ACHN (cell line): ENCODE measurements at regions not wholly inside any gene's neighbourhood (a gene's known extent, or its start where the extent isn't known, plus 50 kb on each side); places are given as distances from the start of the nearest gene placed in this dataset.
"Not testable (repeated sequence)": the region's sequence is repeated elsewhere in the genome, so short reads cannot be mapped to it uniquely, and the experiment has no call there.

Source experiments
- DNase-seq: peaks from one replicate; pipeline ENCODE4 v3.0.0-alpha.2; 2015
- in situ Hi-C: cut with HindIII; loops from 2 replicates; pipeline ENCODE4 v1.10.0; 2017; ENCODE audit warnings: low sequenced_read_pairs, low pct_ligation_motif_present, low pct_unique_long_range_greater_than_20kb

DNA sequence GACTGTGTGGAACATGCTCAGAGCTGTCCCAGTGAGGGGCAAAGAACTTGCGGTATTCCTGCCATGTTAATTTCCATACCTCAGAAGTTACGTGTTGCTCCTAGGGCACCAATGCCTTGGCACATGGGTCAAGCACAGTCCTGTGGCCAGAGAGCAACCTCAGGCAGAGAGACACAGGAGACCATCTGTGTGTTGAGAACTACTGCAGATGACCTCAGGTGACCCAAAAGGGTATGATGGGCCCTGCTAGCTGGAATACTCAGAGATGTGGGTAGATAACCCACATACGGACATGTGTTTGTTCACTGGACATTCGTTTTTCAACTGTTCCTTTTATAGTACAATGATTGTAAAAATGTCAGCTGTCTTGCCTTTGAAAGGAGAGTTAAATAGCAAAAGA is 71.5 kb upstream of the BMP2 start:
- in situ Hi-C loops = no loop called here
- no peak for DNase-seq

DNA sequence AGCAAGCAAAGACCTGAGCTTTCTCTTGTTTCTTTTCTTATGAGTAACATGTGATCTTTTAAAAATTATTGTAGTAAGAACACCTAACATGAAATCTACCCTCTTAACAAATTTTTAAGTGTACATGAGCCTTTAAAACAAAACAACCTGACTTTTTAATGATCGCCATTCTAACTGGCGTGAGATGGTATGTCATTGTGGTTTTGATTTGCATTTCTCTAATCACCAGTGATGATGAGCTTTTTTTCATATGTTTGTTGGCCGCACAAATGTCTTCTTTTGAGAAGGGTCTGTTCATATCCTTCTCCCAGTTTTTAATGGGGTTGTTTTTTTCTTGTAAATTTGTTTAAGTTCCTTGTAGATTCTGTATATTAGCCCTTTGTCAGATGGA is 73.7 kb upstream of the BMP2 start:
- in situ Hi-C loops, DNase-seq: not testable (repeated sequence)

DNA sequence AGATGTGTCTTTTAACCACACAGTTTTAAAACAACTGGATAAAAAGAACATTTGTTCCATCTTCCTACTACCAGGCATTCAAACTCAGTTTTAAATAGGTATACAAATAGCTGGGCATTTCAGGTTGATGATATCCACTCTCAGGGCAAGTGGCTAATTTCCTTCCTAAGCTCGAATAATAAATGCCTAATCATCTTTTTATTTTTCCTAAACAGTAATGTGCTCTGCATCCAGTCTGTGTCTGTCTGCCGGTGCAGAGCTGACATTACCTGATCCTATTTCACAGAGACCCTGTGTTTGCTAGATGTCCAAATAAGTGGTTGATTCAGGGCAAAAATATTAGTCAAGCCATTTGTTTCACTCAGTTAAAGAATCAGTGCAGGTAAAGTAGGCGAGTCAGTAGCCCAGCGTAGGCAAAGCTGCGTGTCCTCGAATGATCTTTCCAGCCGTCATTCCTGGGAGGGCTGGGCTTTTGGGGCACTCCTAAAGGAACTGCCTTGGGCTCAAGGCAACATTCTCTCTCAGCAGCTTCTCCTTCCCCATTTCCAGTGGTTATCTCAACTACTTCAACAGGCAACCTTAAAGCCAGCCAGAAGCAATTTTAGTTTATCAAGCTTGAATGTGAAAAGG is 74.2 kb upstream of the BMP2 start:
- in situ Hi-C loops = no loop called here
- DNase-seq = no peak

DNA sequence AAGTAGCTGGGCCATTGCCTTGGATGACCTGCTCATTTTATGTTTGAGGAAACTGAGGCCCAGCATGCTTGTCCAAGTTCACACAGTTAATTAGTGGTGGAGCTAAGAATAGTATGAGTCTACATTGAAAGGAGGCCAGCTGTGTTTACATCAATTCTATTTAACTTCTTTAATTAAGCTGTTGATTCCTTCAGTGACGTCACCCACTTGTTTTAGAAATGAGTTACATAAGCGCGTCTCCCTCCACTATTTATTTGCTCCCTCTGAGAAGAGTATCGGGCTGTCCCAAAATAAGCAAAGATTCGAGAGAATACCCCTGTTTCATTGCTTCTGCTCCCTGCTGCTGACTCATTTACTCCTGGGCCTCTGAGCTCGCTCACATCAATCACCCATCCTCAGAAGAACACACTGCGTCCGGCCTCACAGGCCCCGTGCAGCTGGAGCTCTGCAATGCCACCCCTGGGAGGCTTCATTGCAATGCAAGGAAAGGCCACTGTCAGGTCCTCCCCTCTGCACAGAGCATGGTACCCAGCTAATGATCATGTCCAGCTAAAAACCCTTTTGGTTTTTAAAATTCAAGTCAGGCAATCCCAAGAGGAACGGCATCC is 74.8 kb upstream of the BMP2 start:
- DNase-seq = no peak
- in situ Hi-C loops = no loop called here

DNA sequence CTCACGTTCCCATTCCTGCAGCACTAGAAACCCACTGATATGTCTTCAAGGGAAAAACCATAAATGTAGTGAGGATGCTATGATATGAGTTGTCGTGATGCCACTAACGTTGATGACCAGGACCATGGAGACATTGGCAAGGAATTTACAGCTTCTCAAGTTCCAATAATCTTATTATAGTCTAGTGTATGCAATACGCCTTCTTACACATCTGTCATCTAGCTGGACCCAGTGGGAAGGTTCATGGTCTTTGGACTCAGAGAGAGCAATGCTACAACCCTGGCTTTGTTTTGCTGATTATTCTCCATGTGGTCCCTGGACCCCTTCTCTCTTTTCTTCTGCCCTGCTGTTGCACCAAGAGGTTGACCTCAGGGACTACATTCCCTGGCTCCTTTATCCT is 76.0 kb upstream of the BMP2 start:
- no peak for DNase-seq
- in situ Hi-C loops = no loop called here

DNA sequence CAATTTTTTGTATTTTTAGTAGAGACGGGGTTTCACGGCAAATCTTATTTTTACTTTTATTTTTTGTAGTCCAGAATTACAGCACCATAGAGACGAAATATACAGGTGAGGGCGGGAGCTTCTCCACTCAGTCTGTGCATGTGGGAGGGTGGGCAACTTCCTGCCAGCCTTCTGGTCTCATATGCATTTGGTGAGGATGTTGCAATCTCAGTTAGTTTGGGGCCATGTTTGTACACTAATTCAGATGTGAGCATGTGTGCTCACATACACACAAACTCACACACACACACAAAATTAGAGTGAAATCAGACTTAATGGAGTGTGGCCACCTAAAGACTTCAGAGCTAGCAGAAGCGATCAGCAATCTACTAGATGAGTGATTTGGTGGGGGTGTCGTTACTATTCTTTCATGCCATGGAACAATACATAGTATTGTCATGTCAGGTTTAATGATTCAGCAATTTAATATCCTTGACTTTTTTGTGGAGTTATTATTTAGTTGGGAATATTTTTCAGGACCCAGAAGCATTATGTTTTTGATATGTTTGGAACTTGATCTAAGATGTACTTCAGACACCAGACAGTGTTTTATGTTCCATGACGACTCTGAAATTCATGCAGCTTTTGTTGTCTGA is 78.0 kb upstream of the BMP2 start:
- in situ Hi-C loops = no loop called here
- DNase-seq = no peak

DNA sequence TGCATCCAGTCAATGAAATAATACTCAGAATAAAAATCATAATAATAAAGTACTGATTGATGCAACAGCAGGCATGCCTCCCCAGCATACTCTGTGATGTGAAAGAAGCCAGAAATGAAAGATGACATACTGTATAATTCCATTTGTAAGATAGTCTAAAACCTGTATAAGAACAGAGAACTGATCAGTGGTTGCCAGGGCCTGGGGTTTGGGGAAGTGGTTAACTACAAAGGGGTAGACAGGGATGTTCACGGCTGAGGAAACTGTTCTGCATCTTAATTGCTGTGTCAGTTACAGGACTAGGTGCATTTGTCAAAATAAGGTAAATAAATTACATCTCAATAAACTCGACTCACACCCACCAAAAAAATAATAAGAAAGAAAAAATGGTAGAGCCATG is 81.3 kb upstream of the BMP2 start:
- DNase-seq = no peak
- in situ Hi-C loops = no loop called here

DNA sequence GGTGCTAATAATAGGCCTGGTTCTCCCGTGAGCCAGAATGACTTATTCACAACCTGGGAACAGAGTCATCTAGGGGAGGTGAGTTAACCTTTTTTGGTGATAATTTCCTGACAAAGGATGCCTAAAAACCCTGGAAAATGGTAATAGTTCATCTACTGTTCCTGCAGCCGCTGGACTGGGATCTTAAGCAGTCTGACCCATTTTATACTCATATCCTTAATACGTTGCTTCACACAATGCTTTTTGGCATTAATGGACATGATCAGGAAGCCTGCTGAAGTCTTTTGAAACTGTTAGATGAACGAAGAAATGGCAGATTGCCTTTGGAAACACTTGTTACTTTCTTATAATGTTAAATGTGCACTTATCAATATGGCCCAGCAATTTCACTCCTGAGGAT is 81.9 kb upstream of the BMP2 start:
- in situ Hi-C loops = no loop called here
- no peak for DNase-seq

DNA sequence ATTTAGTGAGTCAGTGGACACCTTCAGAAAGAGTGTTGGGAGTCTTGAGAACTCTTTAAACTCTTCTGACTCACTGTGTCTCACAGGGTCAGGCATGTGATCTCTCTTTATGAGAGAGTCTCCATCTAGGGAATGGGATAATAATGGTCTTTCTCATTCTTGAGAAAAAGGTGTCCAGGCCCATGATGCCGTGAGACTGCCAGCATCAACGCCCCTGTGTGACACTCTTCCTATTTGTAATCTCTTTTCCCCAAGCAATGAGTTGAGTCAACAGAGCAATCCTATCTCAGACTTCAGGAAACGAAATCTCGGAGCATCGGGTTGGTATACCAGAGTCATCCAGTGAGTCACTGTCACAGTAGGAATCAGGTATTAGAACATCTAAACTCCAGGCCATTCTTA is 82.3 kb upstream of the BMP2 start:
- DNase-seq = no peak
- in situ Hi-C loops = no loop called here

DNA sequence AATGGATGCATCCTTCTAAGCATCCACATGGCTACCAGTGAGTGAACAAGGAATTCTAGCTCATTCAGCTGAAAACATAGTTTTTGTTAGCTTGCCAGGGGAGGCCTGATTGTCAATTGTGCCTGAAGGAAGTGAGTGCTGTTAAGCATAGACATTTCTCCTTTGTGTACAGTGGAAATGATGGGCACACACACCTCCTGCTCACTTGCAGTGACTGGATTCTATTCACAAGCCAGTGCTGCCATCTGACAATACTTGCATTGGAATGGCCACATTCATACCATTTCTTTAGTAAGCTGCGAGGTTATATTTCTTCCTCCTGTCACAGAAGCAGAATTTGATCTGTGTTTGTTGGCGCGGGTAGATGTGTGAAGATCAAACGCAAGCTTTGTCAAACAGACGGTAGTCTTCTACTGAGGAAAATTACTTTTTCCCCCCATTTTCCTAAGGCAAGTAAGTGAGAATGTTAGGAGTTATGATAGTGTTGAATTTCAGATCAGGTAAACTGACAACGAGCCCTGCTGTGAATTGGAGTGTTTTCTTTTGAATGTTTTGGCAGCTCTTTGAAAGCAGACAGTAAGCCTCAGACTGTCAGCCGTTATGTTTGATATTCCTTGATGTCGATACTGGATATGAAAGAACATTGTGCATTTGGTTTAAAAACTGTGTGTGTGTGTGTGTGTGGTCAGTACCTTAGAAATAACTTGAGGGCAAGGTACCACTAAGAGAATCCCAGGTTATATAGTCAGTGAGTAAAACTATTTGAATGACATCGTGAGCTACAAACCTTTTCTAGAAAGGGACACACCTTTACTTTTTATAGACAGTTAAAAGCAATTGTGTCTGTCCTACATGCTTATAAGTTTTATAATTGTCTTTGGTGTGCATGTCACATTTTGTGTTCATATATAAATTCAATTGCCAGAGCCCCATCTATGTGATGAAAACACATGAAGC is 84.2 kb upstream of the BMP2 start:
- in situ Hi-C loops = no loop called here
- DNase-seq = no peak

DNA sequence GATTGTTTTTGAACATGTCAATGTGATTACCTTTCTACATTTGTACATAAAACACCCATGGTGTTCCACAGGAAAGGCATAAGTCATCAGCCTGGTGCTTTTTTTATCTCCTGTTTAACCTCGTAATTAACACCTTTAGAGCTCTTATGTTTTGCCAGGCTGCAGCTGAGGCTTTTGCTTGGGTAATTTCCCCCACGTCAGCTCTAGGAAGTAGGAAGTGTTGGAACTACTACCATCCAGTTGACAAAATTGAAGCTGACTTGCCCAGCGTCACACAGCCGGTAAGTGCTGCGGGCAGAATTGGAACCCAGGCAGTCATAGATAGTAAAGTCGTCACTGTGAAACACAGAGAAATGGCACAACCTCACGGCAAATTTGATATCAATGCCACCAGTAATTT is 86.6 kb upstream of the BMP2 start:
- no peak for DNase-seq
- in situ Hi-C loops = no loop called here

DNA sequence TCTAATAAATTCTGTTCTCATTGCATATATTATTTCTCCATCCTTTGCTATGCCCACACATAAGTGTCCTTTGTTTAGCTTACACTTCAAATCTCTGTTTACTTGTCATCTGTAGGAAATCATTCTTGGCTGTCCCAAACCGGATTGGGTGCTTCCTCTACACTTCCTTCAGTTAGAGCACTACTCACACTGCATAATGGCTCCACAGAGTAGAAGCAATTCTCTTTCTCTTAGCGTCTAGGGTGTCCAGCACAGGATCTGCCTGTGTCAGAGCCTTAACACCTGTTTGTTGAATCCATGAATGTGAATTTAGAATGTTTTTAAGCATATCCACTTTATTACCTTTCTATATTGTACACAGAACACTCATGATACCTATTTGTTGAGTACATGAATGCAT is 87.0 kb upstream of the BMP2 start:
- no peak for DNase-seq
- in situ Hi-C loops = no loop called here

DNA sequence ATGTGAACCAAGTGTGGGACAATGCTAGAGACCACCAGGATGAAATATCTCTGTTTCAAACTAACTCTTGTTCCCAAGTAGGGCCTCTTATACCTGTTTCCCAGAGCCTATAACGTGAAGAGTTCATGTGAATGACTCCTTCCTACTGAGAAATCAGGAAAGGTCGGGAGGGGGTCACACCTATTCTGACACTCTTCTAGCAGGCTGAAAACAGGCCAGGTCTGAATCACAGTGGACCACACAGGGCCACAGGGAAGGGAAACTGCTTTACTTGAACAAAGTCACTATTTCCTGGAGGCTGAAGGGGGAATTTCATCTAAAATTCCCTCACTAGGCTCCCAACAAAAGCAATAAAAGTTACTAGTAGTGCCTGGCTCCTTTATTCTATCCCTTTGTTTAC is 88.4 kb upstream of the BMP2 start:
- in situ Hi-C loops = no loop called here
- no peak for DNase-seq

DNA sequence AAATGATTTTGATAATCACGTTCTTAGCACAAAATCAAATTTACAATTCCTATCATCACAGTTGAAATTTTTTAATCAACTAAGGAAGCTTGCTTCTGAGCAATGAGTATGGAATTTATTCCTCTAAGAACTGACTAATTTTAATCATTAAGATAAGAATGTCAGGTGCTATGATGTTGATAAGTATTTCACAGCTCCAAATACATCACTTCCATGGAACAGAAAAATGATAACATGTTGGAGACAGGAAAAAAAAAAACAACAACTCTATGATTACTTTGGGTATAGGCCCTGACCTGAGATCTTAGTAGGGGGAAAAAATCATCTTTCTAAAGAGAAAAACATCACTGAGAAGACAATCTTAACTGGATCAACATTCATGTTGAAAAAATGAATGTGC is 89.4 kb upstream of the BMP2 start:
- in situ Hi-C loops = no loop called here
- DNase-seq = no peak

DNA sequence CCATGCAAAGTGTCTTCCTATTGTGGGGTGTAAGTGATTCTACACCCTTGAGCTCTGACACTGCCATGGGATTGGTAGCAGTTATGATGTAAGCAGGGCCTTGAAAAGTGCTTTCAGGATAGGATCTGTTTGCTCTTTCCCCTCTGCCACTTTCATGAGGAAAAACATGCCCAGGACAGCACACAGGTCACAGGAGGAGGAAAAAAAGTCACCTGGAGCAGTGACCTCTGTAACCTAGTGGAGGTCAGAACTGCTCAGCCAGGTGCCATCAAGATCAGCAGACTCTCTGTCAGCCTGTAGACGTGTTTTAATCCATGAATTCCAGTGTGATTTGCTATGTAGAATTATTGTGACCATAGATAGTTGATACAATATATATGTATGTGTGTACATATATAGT is 92.7 kb upstream of the BMP2 start:
- in situ Hi-C loops = no loop called here
- DNase-seq = no peak

DNA sequence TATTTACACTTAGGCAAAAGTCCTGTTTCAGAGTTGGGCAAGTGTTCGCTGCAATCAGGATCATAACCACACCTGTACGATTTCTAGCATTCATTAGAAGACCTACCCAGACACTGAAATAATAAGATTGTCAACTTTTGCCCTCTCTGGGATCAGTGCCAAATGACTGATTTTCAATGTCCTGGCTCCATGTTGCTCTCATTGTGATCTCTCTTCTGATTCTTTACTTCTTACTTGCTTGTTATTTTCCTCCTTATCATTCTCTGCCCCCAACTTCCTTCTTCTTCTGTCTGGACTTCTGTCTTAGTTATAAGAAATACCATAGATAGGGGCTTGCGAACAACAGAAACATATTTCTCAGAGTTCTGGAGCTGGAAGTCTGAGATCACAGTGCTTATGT is 94.4 kb upstream of the BMP2 start:
- in situ Hi-C loops = no loop called here
- DNase-seq = no peak

DNA sequence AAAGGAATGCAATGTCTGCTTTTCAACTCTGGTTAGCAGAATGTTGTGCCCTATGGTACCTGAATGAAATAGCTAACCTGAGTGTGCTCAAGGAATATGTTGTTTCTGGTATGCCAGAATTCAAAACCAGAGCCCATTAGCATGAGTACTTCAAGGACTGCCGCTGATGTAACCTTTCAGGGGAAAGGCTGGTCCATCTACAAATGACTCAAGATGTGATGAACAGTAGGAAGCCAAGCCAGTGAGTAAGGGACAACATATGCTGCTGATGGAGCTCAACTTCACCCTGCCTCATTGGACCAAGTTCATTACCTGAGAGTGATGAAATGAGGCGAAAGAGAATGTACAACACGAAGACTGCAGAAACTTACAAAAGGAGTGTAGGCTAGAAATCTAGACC is 95.7 kb upstream of the BMP2 start:
- in situ Hi-C loops = no loop called here
- DNase-seq = no peak

DNA sequence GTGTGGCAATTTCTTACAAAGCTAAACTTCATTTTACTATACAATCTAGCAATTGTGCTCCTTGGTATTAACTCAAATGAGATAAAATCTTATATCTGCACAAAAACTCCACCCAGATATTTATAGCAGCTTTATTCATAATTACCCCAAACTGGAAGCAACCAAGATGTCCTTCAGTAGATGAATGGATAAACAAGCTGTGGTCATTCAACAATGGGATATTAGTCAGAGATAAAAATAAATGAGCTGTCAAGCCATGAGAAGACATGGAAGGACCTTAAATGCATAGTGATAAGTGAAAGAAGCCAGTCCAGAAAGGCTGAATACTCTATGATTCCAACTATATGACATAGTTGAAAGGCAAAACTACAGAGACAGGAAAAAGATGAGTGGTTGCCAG is 98.9 kb upstream of the BMP2 start:
- in situ Hi-C loops = no loop called here
- no peak for DNase-seq

DNA sequence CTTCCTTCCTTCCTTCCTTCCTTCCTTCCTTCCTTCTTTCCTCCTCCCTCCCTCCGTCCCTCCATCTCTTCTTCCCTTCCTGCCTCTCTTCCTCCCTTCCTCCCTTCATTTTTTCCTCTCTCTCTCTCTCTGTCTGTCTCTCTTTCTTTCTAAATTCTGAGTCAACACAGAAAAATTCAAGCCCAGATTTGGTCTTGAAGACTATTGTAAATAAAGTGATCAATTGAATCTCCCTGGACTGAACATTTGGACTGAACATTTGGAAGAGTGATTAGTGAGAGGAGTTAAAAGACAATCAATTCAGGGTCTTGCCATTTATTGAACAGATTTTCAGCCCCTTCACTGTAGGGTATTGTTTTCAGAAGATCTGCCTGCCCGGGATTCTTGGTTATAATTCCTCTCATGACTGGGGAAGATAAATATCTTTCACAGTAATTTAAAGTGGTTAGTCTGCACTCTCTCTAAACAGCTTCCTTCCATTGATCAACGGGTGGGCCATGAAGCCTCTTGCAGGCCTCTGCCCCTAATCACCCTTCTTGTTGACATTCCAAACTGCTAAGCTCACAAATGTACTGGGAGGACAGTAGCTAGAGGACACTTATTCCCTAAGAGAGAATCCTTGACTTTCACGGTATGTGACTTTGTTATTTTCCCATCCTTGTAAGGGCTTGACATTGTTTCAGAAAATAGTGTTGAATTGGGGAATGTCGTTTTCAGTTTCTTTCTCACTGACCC is 101.7 kb upstream of the BMP2 start:
- in situ Hi-C loops = no loop called here
- no peak for DNase-seq
